ENCODE measurements at regions not wholly inside any gene's neighbourhood (a gene's known extent, or its start where the extent isn't known, plus 50 kb on each side); places are given as distances from the start of the nearest gene placed in this dataset.

DNA sequence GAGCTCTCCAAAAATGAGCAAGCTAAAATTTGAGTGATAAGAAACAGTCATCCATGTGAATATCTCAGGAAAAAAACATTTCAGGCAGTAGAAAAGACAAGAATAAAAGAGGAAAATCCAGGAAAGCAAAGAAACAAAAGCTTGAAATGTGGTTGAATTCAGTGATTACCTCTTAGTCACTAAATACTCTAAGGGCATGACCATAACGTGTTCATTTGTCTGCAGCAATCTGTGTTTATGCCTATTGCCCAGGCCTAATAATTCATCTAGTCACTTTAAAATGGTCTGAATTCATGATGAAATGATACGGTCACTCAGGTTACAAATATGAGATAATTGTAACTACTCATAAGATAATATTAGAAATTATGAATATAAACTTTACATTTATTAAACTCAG is 837.9 kb downstream of the STPG2 start:
- ChIA-PET CTCF (no interaction called here), SMC1A (ENCODE audit: uncharacterized antibody, unreplicated experiment) (no interaction called here), POLR2A (no interaction called here), RAD21 (ENCODE audit: unreplicated experiment) (no interaction called here)
- FAIRE-seq (no peak), ATAC-seq (no peak), DNase-seq (ENCODE audit: low read depth, low spot score) (no peak)
- H3K36me3 ChIP-seq (ENCODE audit: control insufficient read depth in 2 of 2, insufficient read depth in 2 of 2, low read length in 1 of 2) = no peaks in the 10 kb centered on the region
- H3K4me1 ChIP-seq (ENCODE audit: control insufficient read depth, insufficient read depth, low read length) = no peaks in the 10 kb centered on the region
- in situ Hi-C loops (cut with MboI) = no loop called here
- H3K4me2 ChIP-seq (ENCODE audit: control insufficient read depth, insufficient read depth) = no peak overlapping the region
- H3K9me3 ChIP-seq (replicated peaks; ENCODE audit: control insufficient read depth, insufficient read depth, low read length) = no peaks in the 10 kb centered on the region
- H3K9ac ChIP-seq (ENCODE audit: control insufficient read depth, insufficient read depth, low read length) = no peak overlapping the region
- H3K4me3 ChIP-seq = no peak overlapping the region
- H2AFZ ChIP-seq (ENCODE audit: control insufficient read depth, low read depth, low read length) = no peak overlapping the region
- H3K27me3 ChIP-seq (replicated peaks in 1 of 2; ENCODE audit: control insufficient read depth in 2 of 2, insufficient read depth in 2 of 2, low read length in 1 of 2) = no peaks in the 10 kb centered on the region
- WGBS (ENCODE audit: insufficient coverage, insufficient replicate concordance, low lambda C conversion rate, missing lambda C conversion rate) = 23% methylated on average over 2 of the region's 2 CpGs
- no TSS peak for BruUV-seq (replicated peaks)
- intact Hi-C loops (cut with micrococcal nuclease; ENCODE audit: unreplicated experiment) = no loop called here
- no peaks in the 10 kb centered on the region for H4K20me1 ChIP-seq (ENCODE audit: control insufficient read depth, insufficient read depth)
- TF ChIP-seq ESRRA (IDR thresholded peaks at IDR 0.05; ENCODE audit: low read length) = no peak
- TF ChIP-seq KAT2A (conservative IDR thresholded peaks at IDR 0.05; ENCODE audit: control insufficient read depth, low read depth, low read length) = no peak
- TF ChIP-seq, protein P1, sequence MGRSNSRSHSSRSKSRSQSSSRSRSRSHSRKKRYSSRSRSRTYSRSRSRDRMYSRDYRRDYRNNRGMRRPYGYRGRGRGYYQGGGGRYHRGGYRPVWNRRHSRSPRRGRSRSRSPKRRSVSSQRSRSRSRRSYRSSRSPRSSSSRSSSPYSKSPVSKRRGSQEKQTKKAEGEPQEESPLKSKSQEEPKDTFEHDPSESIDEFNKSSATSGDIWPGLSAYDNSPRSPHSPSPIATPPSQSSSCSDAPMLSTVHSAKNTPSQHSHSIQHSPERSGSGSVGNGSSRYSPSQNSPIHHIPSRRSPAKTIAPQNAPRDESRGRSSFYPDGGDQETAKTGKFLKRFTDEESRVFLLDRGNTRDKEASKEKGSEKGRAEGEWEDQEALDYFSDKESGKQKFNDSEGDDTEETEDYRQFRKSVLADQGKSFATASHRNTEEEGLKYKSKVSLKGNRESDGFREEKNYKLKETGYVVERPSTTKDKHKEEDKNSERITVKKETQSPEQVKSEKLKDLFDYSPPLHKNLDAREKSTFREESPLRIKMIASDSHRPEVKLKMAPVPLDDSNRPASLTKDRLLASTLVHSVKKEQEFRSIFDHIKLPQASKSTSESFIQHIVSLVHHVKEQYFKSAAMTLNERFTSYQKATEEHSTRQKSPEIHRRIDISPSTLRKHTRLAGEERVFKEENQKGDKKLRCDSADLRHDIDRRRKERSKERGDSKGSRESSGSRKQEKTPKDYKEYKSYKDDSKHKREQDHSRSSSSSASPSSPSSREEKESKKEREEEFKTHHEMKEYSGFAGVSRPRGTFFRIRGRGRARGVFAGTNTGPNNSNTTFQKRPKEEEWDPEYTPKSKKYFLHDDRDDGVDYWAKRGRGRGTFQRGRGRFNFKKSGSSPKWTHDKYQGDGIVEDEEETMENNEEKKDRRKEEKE (IDR thresholded peaks at IDR 0.05) = no peak
- no peak for TF ChIP-seq TBL1XR1 (IDR thresholded peaks at IDR 0.05; ENCODE audit: low read depth, low read length)
- no peak overlapping the region for H3K27ac ChIP-seq (ENCODE audit: control insufficient read depth, insufficient read depth)
- no peaks in the 10 kb centered on the region for H3K79me2 ChIP-seq (ENCODE audit: control insufficient read depth, insufficient read depth, low read length)

DNA sequence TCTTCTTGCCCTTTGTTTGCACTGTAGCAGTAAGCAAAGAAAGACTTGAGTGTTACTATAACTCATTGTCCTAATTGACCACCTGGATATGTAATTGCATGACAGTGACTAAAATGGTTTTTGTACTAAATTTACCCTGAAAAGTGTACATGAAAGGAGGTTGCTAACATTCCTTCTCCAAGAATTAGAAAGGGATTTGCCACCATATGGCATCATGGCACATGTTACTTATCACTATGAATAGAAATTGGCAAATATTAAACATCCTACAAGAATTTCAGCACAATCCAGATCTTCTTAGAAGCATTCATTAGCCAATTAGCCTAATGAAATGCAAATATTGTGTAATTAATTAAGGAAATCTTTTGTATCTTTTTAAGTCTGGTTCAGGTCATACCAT is 834.2 kb downstream of the STPG2 start:
- intact Hi-C loops (cut with micrococcal nuclease; ENCODE audit: unreplicated experiment) = no loop called here
- H3K4me3 ChIP-seq = no peak overlapping the region
- CTCF ChIA-PET = no interaction called here
- SMC1A ChIA-PET (ENCODE audit: uncharacterized antibody, unreplicated experiment) = no interaction called here
- no peak overlapping the region for H3K9ac ChIP-seq (ENCODE audit: control insufficient read depth, insufficient read depth, low read length)
- no peak for ATAC-seq
- no peaks in the 10 kb centered on the region for H3K9me3 ChIP-seq (replicated peaks; ENCODE audit: control insufficient read depth, insufficient read depth, low read length)
- H3K27me3 ChIP-seq (replicated peaks in 1 of 2; ENCODE audit: control insufficient read depth in 2 of 2, insufficient read depth in 2 of 2, low read length in 1 of 2) = no peaks in the 10 kb centered on the region
- no peak overlapping the region for H3K27ac ChIP-seq (ENCODE audit: control insufficient read depth, insufficient read depth)
- H3K36me3 ChIP-seq (ENCODE audit: control insufficient read depth in 2 of 2, insufficient read depth in 2 of 2, low read length in 1 of 2) = no peaks in the 10 kb centered on the region
- DNase-seq (ENCODE audit: low read depth, low spot score) = no peak
- RAD21 ChIA-PET (ENCODE audit: unreplicated experiment) = no interaction called here
- in situ Hi-C loops (cut with MboI) = no loop called here
- FAIRE-seq = no peak
- POLR2A ChIA-PET = no interaction called here
- no peak overlapping the region for H2AFZ ChIP-seq (ENCODE audit: control insufficient read depth, low read depth, low read length)
- no peak overlapping the region for H3K4me2 ChIP-seq (ENCODE audit: control insufficient read depth, insufficient read depth)
- BruUV-seq (replicated peaks) = no TSS peak
- H3K4me1 ChIP-seq (ENCODE audit: control insufficient read depth, insufficient read depth, low read length) = no peaks in the 10 kb centered on the region
- no peaks in the 10 kb centered on the region for H3K79me2 ChIP-seq (ENCODE audit: control insufficient read depth, insufficient read depth, low read length)
- H4K20me1 ChIP-seq (ENCODE audit: control insufficient read depth, insufficient read depth) = no peaks in the 10 kb centered on the region
- TF ChIP-seq SUZ12 (IDR thresholded peaks at IDR 0.05; ENCODE audit: unreplicated experiment) (no peak), NFXL1 (IDR thresholded peaks at IDR 0.05; ENCODE audit: borderline replicate concordance) (no peak), CEBPZ (IDR thresholded peaks at IDR 0.05; ENCODE audit: low read depth, low read length) (no peak), SMAD1 (IDR thresholded peaks at IDR 0.05; ENCODE audit: low read depth, partially characterized antibody) (no peak), HDAC2 (IDR thresholded peaks at IDR 0.05) (no peak), POU2F2 (IDR thresholded peaks at IDR 0.05; ENCODE audit: borderline replicate concordance, low read depth, low read length) (no peak), FOS (IDR thresholded peaks at IDR 0.05; ENCODE audit: borderline replicate concordance, extremely low read depth, insufficient read length) (no peak), SMAD5 (IDR thresholded peaks at IDR 0.05; ENCODE audit: low read depth) (no peak), DPF2 (IDR thresholded peaks at IDR 0.05) (no peak), ASH2L (IDR thresholded peaks at IDR 0.05; ENCODE audit: borderline replicate concordance, low read depth) (no peak), RELA (IDR thresholded peaks at IDR 0.05; ENCODE audit: borderline replicate concordance, partially characterized antibody) (no peak)

Measured in GM12878 (cell line).